Thyroid gland (tissue), 4 donors: ENCODE measurements at regions not wholly inside any gene's neighbourhood (a gene's known extent, or its start where the extent isn't known, plus 50 kb on each side); places are given as distances from the start of the nearest gene placed in this dataset.
"Not testable (repeated sequence)": the region's sequence is repeated elsewhere in the genome, so short reads cannot be mapped to it uniquely, and the experiment has no call there.

Experiments used
- DNase-seq, 2 donors: peaks; one replicate each; pipeline ENCODE4 v3.0.0-alpha.2; 2019
- H3K27ac ChIP-seq, 3 donors: fragments of 200-600 bp; sonication (generic); 1 replicate in 2 of 3; 2 replicates in 1 of 3; pipeline ENCODE4 v1.5.1; 2016 to 2019; ENCODE audit warnings: mild to moderate bottlenecking in 1 of 3, moderate library complexity in 1 of 3
- H3K27me3 ChIP-seq: fragments of 200-600 bp; sonication (generic); one replicate; pipeline ENCODE4 v1.5.1; 2019
- H3K36me3 ChIP-seq, 2 donors: fragments of 200-600 bp; sonication (generic); one replicate each; pipeline ENCODE4 v1.5.1; 2016 to 2019
- H3K4me1 ChIP-seq, 2 donors: fragments of 200-600 bp; sonication (generic); one replicate each; pipeline ENCODE4 v1.5.1; 2017 to 2019
- H3K4me3 ChIP-seq, 3 donors: fragments of 200-600 bp; sonication (generic); replicated peaks in 1 of 3; 1 replicate in 2 of 3; 2 replicates in 1 of 3; pipeline ENCODE4 v1.5.1; 2016; ENCODE audit warnings: mild to moderate bottlenecking in 1 of 3
- H3K9me3 ChIP-seq: fragments of 200-600 bp; sonication (generic); one replicate; pipeline ENCODE4 v1.5.1; 2017
- POLR2A ChIP-seq, 2 donors: fragments of 450-650 bp; IDR thresholded peaks; one replicate each; pipeline ENCODE4 v1.6.1; 2017; ENCODE audit warnings: antibody characterized with exemption in 2 of 2, mild to moderate bottlenecking in 2 of 2, moderate library complexity in 1 of 2
- WGBS, 2 donors: methylation state at CpG; one replicate each; pipeline ENCODE4 v1.1.5; 2017; 5-methylcytosine and 5-hydroxymethylcytosine counted together
- intact Hi-C: fragments of 100-400 bp; cut with DNase I; formaldehyde crosslinking; loops from one replicate; pipeline ENCODE4 v1.15.1; 2023
- TF ChIP-seq, protein P1 (sequence below), 6 experiments: fragments of 200-600 bp in 3 of 6; fragments of 450-650 bp in 3 of 6; sonication (generic) in 3 of 6; IDR thresholded peaks; one replicate each; pipeline ENCODE4 v1.5.1; 2016 to 2019; ENCODE audit warnings: antibody characterized with exemption in 6 of 6, mild to moderate bottlenecking in 2 of 6, inconsistent platforms in 1 of 6, moderate library complexity in 1 of 6

DNA sequence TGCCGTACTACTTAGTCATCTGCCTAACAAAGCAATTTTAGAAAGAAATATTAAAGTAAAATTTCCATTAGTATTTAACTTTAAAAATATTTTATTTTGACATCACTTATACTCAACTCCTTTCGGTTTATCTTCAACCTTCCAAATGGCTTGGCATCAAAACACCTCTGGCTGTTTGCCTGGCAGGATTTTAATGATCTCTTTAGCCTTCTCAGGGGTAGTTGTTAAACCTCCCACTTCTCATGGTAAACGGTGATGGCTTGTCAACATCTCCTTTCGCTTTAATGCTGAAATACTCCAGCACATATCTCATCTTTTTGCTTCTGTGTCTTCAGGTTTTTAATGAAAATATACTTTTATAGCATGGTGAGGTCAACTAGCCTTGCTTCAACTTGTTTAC, 747.1 kb downstream of the CETN3 start:
- no peak overlapping the region for H3K27ac ChIP-seq
- DNase-seq: no peak
- no peak overlapping the region for H3K4me3 ChIP-seq
- intact Hi-C loops: no loop called here
- H3K4me1 ChIP-seq: no peaks in the 10 kb centered on the region
- no peaks in the 10 kb centered on the region for H3K36me3 ChIP-seq
- no peaks in the 10 kb centered on the region for H3K9me3 ChIP-seq
- H3K27me3 ChIP-seq: no peaks in the 10 kb centered on the region
- 57 to 70% methylated on average over 4 of the region's 4 CpGs for WGBS, 2 donors
- TF ChIP-seq, protein P1, sequence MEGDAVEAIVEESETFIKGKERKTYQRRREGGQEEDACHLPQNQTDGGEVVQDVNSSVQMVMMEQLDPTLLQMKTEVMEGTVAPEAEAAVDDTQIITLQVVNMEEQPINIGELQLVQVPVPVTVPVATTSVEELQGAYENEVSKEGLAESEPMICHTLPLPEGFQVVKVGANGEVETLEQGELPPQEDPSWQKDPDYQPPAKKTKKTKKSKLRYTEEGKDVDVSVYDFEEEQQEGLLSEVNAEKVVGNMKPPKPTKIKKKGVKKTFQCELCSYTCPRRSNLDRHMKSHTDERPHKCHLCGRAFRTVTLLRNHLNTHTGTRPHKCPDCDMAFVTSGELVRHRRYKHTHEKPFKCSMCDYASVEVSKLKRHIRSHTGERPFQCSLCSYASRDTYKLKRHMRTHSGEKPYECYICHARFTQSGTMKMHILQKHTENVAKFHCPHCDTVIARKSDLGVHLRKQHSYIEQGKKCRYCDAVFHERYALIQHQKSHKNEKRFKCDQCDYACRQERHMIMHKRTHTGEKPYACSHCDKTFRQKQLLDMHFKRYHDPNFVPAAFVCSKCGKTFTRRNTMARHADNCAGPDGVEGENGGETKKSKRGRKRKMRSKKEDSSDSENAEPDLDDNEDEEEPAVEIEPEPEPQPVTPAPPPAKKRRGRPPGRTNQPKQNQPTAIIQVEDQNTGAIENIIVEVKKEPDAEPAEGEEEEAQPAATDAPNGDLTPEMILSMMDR (IDR thresholded peaks at IDR 0.05): no peak
- no peak for TF ChIP-seq POLR2A (IDR thresholded peaks at IDR 0.05)

DNA sequence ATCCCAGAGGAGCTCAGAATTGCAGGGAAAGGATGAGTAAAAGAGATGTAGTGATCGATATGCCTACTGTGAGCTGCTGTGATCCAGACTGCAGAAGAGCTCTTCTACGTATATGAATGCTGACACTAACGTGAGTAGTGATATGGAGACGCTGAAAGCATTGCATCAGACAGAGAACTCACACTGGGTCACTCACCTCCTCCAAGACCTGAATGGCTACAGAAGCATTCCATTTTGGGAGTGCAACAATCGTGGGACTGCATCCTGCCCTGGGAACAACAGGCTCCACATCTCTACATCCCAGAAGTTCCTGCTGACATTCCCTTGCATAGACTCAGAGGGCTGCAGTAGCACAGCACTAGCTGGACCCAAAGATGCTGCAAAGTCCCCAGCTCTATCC, 755.9 kb upstream of the MEF2C start:
- intact Hi-C loops: no loop called here
- no peaks in the 10 kb centered on the region for H3K9me3 ChIP-seq
- H3K36me3 ChIP-seq: no peaks in the 10 kb centered on the region
- no peak for DNase-seq
- no peak overlapping the region for H3K27ac ChIP-seq
- H3K4me1 ChIP-seq: no peaks in the 10 kb centered on the region
- H3K4me3 ChIP-seq: no peak overlapping the region
- TF ChIP-seq POLR2A (IDR thresholded peaks at IDR 0.05): no peak
- TF ChIP-seq, protein P1 (IDR thresholded peaks at IDR 0.05): no peak
- H3K27me3 ChIP-seq: no peaks in the 10 kb centered on the region
- WGBS, 2 donors: 83 to 90% methylated on average over 5 of the region's 5 CpGs

DNA sequence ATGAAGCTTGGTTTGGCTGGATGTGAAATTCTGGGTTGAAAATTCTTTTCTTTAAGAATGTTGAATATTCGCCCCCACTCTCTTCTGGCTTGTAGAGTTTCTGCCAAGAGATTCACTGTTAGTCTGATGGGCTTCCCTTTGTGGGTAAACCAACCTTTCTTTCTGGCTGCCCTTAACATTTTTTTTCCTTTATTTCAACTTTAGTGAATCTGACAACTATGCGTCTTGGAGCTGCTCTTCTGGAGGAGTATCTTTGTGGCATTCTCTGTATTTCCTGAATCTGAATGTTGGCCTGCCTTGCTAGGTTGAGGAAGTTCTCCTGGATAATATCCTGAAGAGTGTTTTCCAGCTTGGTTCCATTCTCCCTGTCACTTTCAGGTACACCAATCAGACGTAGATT, 751.2 kb upstream of the MEF2C start:
- H3K4me3 ChIP-seq, H3K36me3 ChIP-seq, H3K27ac ChIP-seq, H3K27me3 ChIP-seq, H3K4me1 ChIP-seq, DNase-seq, H3K9me3 ChIP-seq, intact Hi-C loops: not testable (repeated sequence)
- WGBS, 2 donors: 84 to 90% methylated on average over 3 of the region's 3 CpGs

DNA sequence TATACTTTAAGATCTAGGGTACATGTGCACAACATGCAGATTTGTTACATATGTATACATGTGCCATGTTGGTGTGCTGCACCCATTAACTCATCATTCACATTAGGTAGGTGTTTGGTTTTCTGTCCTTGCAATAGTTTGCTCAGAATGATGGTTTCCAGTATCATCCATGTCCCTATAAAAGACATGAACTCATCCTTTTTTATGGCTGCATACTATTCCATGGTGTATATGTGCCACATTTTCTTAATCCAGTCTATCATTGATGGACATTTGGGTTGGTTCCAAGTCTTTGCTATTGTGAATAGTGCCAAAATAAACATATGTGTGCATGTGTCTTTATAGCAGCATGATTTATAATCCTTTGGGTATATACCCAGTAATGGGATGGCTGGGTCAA, 747.1 kb upstream of the MEF2C start:
- H3K9me3 ChIP-seq, H3K27ac ChIP-seq, H3K27me3 ChIP-seq, H3K4me3 ChIP-seq, DNase-seq, H3K4me1 ChIP-seq, H3K36me3 ChIP-seq, intact Hi-C loops: not testable (repeated sequence)

DNA sequence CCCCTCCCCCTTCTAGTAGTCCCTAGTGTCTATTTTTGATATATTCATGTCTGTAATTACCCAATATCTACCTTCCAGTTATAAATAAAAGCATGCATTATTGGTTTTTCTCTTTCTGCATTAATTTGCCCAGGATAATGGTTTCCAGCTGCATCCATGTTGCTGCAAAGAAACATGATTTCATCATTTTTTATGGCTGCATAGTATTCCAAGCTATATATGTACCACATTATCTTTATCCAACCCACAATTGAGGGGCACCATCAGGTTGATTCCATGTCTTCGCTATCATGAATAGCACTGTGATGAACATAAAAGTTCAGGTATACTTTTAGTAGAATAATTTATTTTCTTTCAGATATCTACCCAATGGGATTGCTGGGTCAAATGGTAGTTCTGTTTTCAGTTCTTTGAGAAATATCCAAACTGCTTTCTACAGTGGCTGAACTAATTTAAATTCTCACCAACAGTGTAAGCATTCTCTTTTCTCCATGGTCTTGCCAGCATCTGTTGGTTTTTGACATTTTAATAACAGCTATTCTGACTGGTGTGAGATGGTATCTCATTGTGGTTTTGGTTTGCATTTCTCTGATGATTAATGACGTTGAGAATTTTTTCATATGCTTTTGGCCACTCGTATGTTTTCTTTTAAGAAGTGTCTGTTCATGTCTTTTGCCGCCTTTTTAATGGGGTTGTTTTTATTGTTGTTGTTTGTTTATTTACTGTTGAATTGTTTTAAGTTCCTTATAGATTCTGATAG, 746.1 kb upstream of the MEF2C start:
- no peak for DNase-seq
- H3K9me3 ChIP-seq: no peaks in the 10 kb centered on the region
- H3K4me3 ChIP-seq: no peak overlapping the region
- WGBS, 2 donors: 85 to 87% methylated on average over 4 of the region's 4 CpGs
- H3K27ac ChIP-seq: no peak overlapping the region
- H3K36me3 ChIP-seq: no peaks in the 10 kb centered on the region
- intact Hi-C loops: no loop called here
- H3K27me3 ChIP-seq: no peaks in the 10 kb centered on the region
- TF ChIP-seq, protein P1 (IDR thresholded peaks at IDR 0.05): no peak
- TF ChIP-seq POLR2A (IDR thresholded peaks at IDR 0.05): no peak
- H3K4me1 ChIP-seq: no peaks in the 10 kb centered on the region

DNA sequence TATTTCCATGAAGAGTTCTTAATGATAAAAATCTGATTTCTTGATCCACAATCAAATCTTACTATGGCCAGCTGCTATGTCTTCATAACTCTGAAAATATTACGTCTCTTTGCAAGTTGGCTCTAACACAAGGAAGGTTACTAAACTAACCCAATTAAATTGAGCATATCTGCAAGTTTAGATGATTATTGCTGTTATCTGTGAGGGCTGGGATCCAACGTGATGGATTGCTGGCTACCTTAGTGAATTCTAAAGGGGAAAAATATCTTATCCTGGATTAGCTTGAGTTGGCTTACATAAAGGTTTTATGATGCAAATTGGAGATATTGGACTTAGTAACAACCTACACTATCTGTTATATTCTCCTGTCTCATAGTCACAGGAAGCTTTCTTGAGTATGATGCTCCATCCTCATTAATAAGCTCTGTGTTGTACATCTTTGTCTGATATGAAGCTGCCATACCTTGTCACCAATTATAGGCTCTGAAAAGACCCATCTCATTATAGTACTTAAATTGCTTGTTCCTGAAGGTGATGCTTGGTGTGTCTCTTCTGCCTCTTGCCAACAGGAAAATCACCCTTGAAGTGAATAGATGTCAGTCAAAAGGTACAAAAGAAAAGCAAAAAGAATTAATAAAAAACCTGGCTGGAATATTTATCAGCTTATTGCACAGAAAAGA, 733.0 kb upstream of the MEF2C start:
- Histone ChIP-seq H3K27me3 (no peaks in the 10 kb centered on the region), H3K27ac (no peak overlapping the region), H3K9me3 (no peaks in the 10 kb centered on the region), H3K4me3 (no peak overlapping the region), H3K36me3 (no peaks in the 10 kb centered on the region), H3K4me1 (no peaks in the 10 kb centered on the region)
- TF ChIP-seq POLR2A (IDR thresholded peaks at IDR 0.05): no peak
- TF ChIP-seq, protein P1 (IDR thresholded peaks at IDR 0.05): no peak
- 79 to 82% methylated on average over 2 of the region's 2 CpGs for WGBS, 2 donors
- intact Hi-C loops: no loop called here
- DNase-seq: no peak
